ENCODE measurements at regions not wholly inside any gene's neighbourhood (a gene's known extent, or its start where the extent isn't known, plus 50 kb on each side); places are given as distances from the start of the nearest gene placed in this dataset.

GRCh38 chr7:137146552-137147337, 196.8 kb downstream of the PTN start:
- TF ChIP-seq CTCF (conservative IDR thresholded peaks at IDR 0.05; ENCODE audit: low read depth, low read length) (no peak), EZH2 (IDR thresholded peaks at IDR 0.05; ENCODE audit: borderline replicate concordance, low read depth, low read length, poor library complexity, severe bottlenecking) (no peak)

All from A673 (cell line).